Peyer's patch (tissue), 4 donors: ENCODE measurements at regions not wholly inside any gene's neighbourhood (a gene's known extent, or its start where the extent isn't known, plus 50 kb on each side); places are given as distances from the start of the nearest gene placed in this dataset.

ENCODE experiments used
- CTCF ChIP-seq, 6 experiments: fragments of 450-650 bp in 4 of 6; fragments of 200-600 bp in 2 of 6; sonication (generic) in 1 of 6; IDR thresholded peaks; one replicate each; pipeline ENCODE4 v1.5.1; 2017 to 2019; ENCODE audit warnings: antibody characterized with exemption in 6 of 6, mild to moderate bottlenecking in 3 of 6, moderate library complexity in 1 of 6
- POLR2A ChIP-seq, 2 donors: fragments of 450-650 bp; IDR thresholded peaks; one replicate each; pipeline ENCODE4 v1.5.1; 2017; ENCODE audit warnings: antibody characterized with exemption in 2 of 2, mild to moderate bottlenecking in 2 of 2, moderate library complexity in 2 of 2

GRCh38 chr13:106178816-106179215 lies 356.6 kb downstream of the EFNB2 start:
- TF ChIP-seq CTCF (IDR thresholded peaks at IDR 0.05) (no peak), POLR2A (IDR thresholded peaks at IDR 0.05) (no peak)
